Karpas-422 (cell line): ENCODE measurements at regions not wholly inside any gene's neighbourhood (a gene's known extent, or its start where the extent isn't known, plus 50 kb on each side); places are given as distances from the start of the nearest gene placed in this dataset.

Source experiments
- DNase-seq: peaks from one replicate; pipeline ENCODE4 v3.0.0-alpha.2; 2015
- H2AFZ ChIP-seq: fragments of 200-600 bp; sonication (generic); 2 replicates; pipeline ENCODE4 v1.6.1; 2014; ENCODE audit warnings: antibody characterized with exemption, low read length, mixed read lengths
- H3K27ac ChIP-seq: fragments of 200-600 bp; sonication (generic); 2 replicates; pipeline ENCODE4 v1.5.1; 2014; ENCODE audit warnings: mild to moderate bottlenecking, low read length, moderate library complexity
- H3K27me3 ChIP-seq: fragments of 200-600 bp; sonication (generic); 2 replicates; pipeline ENCODE4 v1.6.1; 2014; ENCODE audit warnings: low read length, mixed read lengths
- H3K36me3 ChIP-seq: fragments of 200-600 bp; sonication (generic); 2 replicates; pipeline ENCODE4 v1.6.1; 2014; ENCODE audit warnings: low read length, mixed read lengths; ENCODE audit not compliant: insufficient read depth
- H3K4me1 ChIP-seq: fragments of 200-600 bp; sonication (generic); 2 replicates; pipeline ENCODE4 v1.6.1; 2014; ENCODE audit warnings: mild to moderate bottlenecking, low read length, mixed read lengths
- H3K4me2 ChIP-seq: fragments of 200-600 bp; sonication (generic); 2 replicates; pipeline ENCODE4 v1.6.1; 2014; ENCODE audit warnings: low read length, low read depth, mild to moderate bottlenecking; ENCODE audit not compliant: poor library complexity, severe bottlenecking
- H3K4me3 ChIP-seq: fragments of 200-600 bp; sonication (generic); 2 replicates; pipeline ENCODE4 v1.5.1; 2014; ENCODE audit warnings: mild to moderate bottlenecking, antibody characterized with exemption, low read length, mixed read lengths
- H3K79me2 ChIP-seq: fragments of 200-600 bp; sonication (generic); 2 replicates; pipeline ENCODE4 v1.6.1; 2014; ENCODE audit warnings: mild to moderate bottlenecking, low read length, mixed read lengths
- H3K9ac ChIP-seq: fragments of 200-600 bp; sonication (generic); 2 replicates; pipeline ENCODE4 v1.6.0; 2014; ENCODE audit warnings: low read length
- H3K9me2 ChIP-seq: fragments of 200-600 bp; sonication (generic), shearing (Covaris generic); replicated peaks from 2 replicates; pipeline ENCODE4 v1.6.0; 2014; ENCODE audit warnings: mild to moderate bottlenecking, low read length, moderate library complexity; ENCODE audit not compliant: insufficient read depth
- H3K9me3 ChIP-seq: fragments of 300-700, 200-600 bp; sonication (generic); 2 replicates; pipeline ENCODE4 v1.6.1; 2014; ENCODE audit warnings: low read length, mixed read lengths
- H4K20me1 ChIP-seq: fragments of 200-600 bp; sonication (generic); 2 replicates; pipeline ENCODE4 v1.6.1; 2014; ENCODE audit warnings: mild to moderate bottlenecking, antibody characterized with exemption, low read length, low read depth; ENCODE audit not compliant: insufficient read depth

DNA sequence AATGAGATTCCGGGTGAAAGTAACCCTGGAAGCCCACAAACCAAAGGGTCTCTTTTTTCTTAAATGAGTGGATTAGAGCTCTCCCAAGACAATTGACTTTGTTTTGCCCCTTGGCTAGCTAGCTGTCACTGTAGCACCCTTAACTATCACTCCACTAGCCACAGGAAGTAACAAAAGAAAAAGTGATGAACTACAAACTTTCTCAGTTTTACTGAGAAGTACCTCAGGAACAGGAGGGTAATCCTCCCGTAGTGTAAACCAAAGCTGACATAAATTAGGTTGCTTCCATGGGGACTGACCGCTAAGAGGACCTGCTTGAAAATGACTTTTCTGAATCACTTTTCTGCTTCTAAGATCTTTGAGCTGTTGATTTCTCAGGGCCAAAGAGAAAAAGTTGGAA is 240.1 kb downstream of the BARHL2 start:
- no peaks in the 10 kb centered on the region for H3K79me2 ChIP-seq
- H3K9me2 ChIP-seq = no peaks in the 10 kb centered on the region
- no peak overlapping the region for H3K27ac ChIP-seq
- no peaks in the 10 kb centered on the region for H3K4me1 ChIP-seq
- no peak overlapping the region for H2AFZ ChIP-seq
- no peaks in the 10 kb centered on the region for H3K9me3 ChIP-seq
- H3K9ac ChIP-seq = no peak overlapping the region
- no peaks in the 10 kb centered on the region for H3K36me3 ChIP-seq
- no peak for DNase-seq
- H3K27me3 ChIP-seq = no peaks in the 10 kb centered on the region
- no peak overlapping the region for H3K4me3 ChIP-seq
- no peak overlapping the region for H3K4me2 ChIP-seq
- H4K20me1 ChIP-seq = no peaks in the 10 kb centered on the region

DNA sequence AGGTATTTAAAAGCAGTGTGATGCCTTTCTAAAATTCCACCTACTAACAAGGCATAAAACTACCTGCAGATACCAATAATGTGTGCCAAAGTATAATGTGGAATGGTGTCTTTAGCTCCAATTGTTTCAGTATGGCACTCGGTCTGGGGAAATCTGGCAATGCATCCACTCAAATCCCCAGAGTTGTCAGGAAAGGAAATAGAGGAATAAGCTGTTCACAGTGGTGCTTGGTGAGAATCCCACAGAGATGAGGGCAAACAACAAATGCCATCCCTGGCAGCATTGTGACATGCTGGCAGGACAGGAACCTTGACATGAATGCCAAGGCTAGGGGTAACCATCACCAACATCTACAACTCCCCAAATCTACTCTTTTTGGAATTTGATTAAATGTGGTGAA is 240.7 kb downstream of the BARHL2 start:
- H4K20me1 ChIP-seq = no peaks in the 10 kb centered on the region
- no peak overlapping the region for H2AFZ ChIP-seq
- H3K4me3 ChIP-seq = no peak overlapping the region
- H3K27ac ChIP-seq = no peak overlapping the region
- no peak overlapping the region for H3K4me2 ChIP-seq
- H3K4me1 ChIP-seq = no peaks in the 10 kb centered on the region
- no peaks in the 10 kb centered on the region for H3K36me3 ChIP-seq
- no peaks in the 10 kb centered on the region for H3K9me3 ChIP-seq
- H3K79me2 ChIP-seq = no peaks in the 10 kb centered on the region
- no peaks in the 10 kb centered on the region for H3K27me3 ChIP-seq
- no peaks in the 10 kb centered on the region for H3K9me2 ChIP-seq
- no peak for DNase-seq
- no peak overlapping the region for H3K9ac ChIP-seq

- Histone ChIP-seq H3K4me3 (no peak overlapping the region), H3K9me3 (no peaks in the 10 kb centered on the region), H3K4me2 (no peak overlapping the region), H3K79me2 (no peaks in the 10 kb centered on the region), H3K27ac (no peak overlapping the region), H3K4me1 (no peaks in the 10 kb centered on the region), H3K9ac (no peak overlapping the region), H3K27me3 (no peaks in the 10 kb centered on the region), H2AFZ (no peak overlapping the region), H3K9me2 (no peaks in the 10 kb centered on the region), H3K36me3 (no peaks in the 10 kb centered on the region), H4K20me1 (no peaks in the 10 kb centered on the region)
- DNase-seq = no peak
These were observed 241.5 kb downstream of the BARHL2 start for GRCh38 chr1:90475631-90476030.

- DNase-seq = no peak
- Histone ChIP-seq H3K4me1 (no peaks in the 10 kb centered on the region), H3K27me3 (no peaks in the 10 kb centered on the region), H3K9me2 (no peaks in the 10 kb centered on the region), H2AFZ (no peak overlapping the region), H3K4me3 (no peak overlapping the region), H3K4me2 (no peak overlapping the region), H3K79me2 (no peaks in the 10 kb centered on the region), H3K36me3 (no peaks in the 10 kb centered on the region), H3K27ac (no peak overlapping the region), H3K9me3 (no peaks in the 10 kb centered on the region), H4K20me1 (no peaks in the 10 kb centered on the region), H3K9ac (no peak overlapping the region)
These were observed 242.4 kb downstream of the BARHL2 start for GRCh38 chr1:90474731-90475130.

- H3K27ac ChIP-seq = no peak overlapping the region
- H2AFZ ChIP-seq = no peak overlapping the region
- no peak overlapping the region for H3K4me3 ChIP-seq
- H3K27me3 ChIP-seq = no peaks in the 10 kb centered on the region
- H3K9me3 ChIP-seq = no peaks in the 10 kb centered on the region
- DNase-seq = no peak
- no peaks in the 10 kb centered on the region for H4K20me1 ChIP-seq
- H3K79me2 ChIP-seq = no peaks in the 10 kb centered on the region
- H3K9ac ChIP-seq = no peak overlapping the region
- no peak overlapping the region for H3K4me2 ChIP-seq
- no peaks in the 10 kb centered on the region for H3K36me3 ChIP-seq
- no peaks in the 10 kb centered on the region for H3K4me1 ChIP-seq
- H3K9me2 ChIP-seq = no peaks in the 10 kb centered on the region
These were observed 242.9 kb downstream of the BARHL2 start for GRCh38 chr1:90474158-90474557.

GRCh38 chr1:90472775-90473174 is 244.3 kb downstream of the BARHL2 start:
- H3K27me3 ChIP-seq = no peaks in the 10 kb centered on the region
- H3K9me2 ChIP-seq = no peaks in the 10 kb centered on the region
- H3K9me3 ChIP-seq = no peaks in the 10 kb centered on the region
- H2AFZ ChIP-seq = no peak overlapping the region
- H3K4me2 ChIP-seq = no peak overlapping the region
- H3K79me2 ChIP-seq = no peaks in the 10 kb centered on the region
- no peak overlapping the region for H3K4me3 ChIP-seq
- H3K9ac ChIP-seq = no peak overlapping the region
- no peak overlapping the region for H3K27ac ChIP-seq
- no peaks in the 10 kb centered on the region for H3K4me1 ChIP-seq
- no peaks in the 10 kb centered on the region for H3K36me3 ChIP-seq
- no peaks in the 10 kb centered on the region for H4K20me1 ChIP-seq
- no peak for DNase-seq

GRCh38 chr1:90459570-90459969 is 257.5 kb downstream of the BARHL2 start:
- Histone ChIP-seq H3K4me1 (no peaks in the 10 kb centered on the region), H3K9ac (no peak overlapping the region), H3K79me2 (no peaks in the 10 kb centered on the region), H3K4me3 (no peak overlapping the region), H3K27ac (no peak overlapping the region), H3K27me3 (no peaks in the 10 kb centered on the region), H3K4me2 (no peak overlapping the region), H3K9me2 (no peaks in the 10 kb centered on the region), H3K9me3 (no peaks in the 10 kb centered on the region), H2AFZ (no peak overlapping the region), H4K20me1 (no peaks in the 10 kb centered on the region), H3K36me3 (no peaks in the 10 kb centered on the region)
- no peak for DNase-seq

GRCh38 chr1:90457985-90458384 is 259.1 kb downstream of the BARHL2 start:
- Histone ChIP-seq H4K20me1 (no peaks in the 10 kb centered on the region), H3K27me3 (no peaks in the 10 kb centered on the region), H3K9me3 (no peaks in the 10 kb centered on the region), H3K27ac (no peak overlapping the region), H3K9me2 (no peaks in the 10 kb centered on the region), H3K36me3 (no peaks in the 10 kb centered on the region), H3K79me2 (no peaks in the 10 kb centered on the region), H3K4me2 (no peak overlapping the region), H3K9ac (no peak overlapping the region), H3K4me3 (no peak overlapping the region), H2AFZ (no peak overlapping the region), H3K4me1 (no peaks in the 10 kb centered on the region)
- DNase-seq = no peak

- Histone ChIP-seq H2AFZ (no peak overlapping the region), H3K36me3 (no peaks in the 10 kb centered on the region), H3K4me3 (no peak overlapping the region), H3K4me2 (no peak overlapping the region), H3K27ac (no peak overlapping the region), H3K27me3 (no peaks in the 10 kb centered on the region), H3K9me2 (no peaks in the 10 kb centered on the region), H3K4me1 (no peaks in the 10 kb centered on the region), H4K20me1 (no peaks in the 10 kb centered on the region), H3K9ac (no peak overlapping the region), H3K79me2 (no peaks in the 10 kb centered on the region), H3K9me3 (no peaks in the 10 kb centered on the region)
- DNase-seq = no peak
These were observed 264.6 kb downstream of the BARHL2 start for GRCh38 chr1:90452491-90452890.
